Renal cortical epithelial cell (primary cell): ENCODE measurements at regions not wholly inside any gene's neighbourhood (a gene's known extent, or its start where the extent isn't known, plus 50 kb on each side); places are given as distances from the start of the nearest gene placed in this dataset.
A peak's percentile ranks its signal among the peaks of the same experiment; 100 is the strongest.

Experiments
- DNase-seq: peaks from one replicate; pipeline ENCODE4 v3.0.0-alpha.2; 2011; ENCODE audit warnings: low read depth

- DNase-seq = no peak
These were observed 189.9 kb upstream of the TSC22D2 start for GRCh38 chr3:150218236-150218635.

- no peak for DNase-seq
These were observed 190.4 kb upstream of the TSC22D2 start for GRCh38 chr3:150217691-150218090.

- DNase-seq = no peak
These were observed 191.1 kb upstream of the TSC22D2 start for GRCh38 chr3:150216866-150217600.

GRCh38 chr3:150216041-150216811 is 191.9 kb upstream of the TSC22D2 start:
- peak; percentile 25 for DNase-seq

- peak; percentile 51 for DNase-seq
These were observed 192.5 kb upstream of the TSC22D2 start for GRCh38 chr3:150215616-150216015.

- DNase-seq = no peak
These were observed 194.5 kb upstream of the TSC22D2 start for GRCh38 chr3:150213577-150213976.

GRCh38 chr3:150210461-150211110 is 197.5 kb upstream of the TSC22D2 start:
- DNase-seq = no peak

GRCh38 chr3:150203273-150203672 is 204.8 kb upstream of the TSC22D2 start:
- DNase-seq = no peak

GRCh38 chr3:150202711-150203110 is 205.4 kb upstream of the TSC22D2 start:
- no peak for DNase-seq

- no peak for DNase-seq
These were observed 213.1 kb upstream of the TSC22D2 start for GRCh38 chr3:150194957-150195356.

GRCh38 chr3:150194513-150194912 is 213.6 kb upstream of the TSC22D2 start:
- DNase-seq = no peak

GRCh38 chr3:150184426-150185071 is 213.9 kb upstream of the PFN2 start:
- peak; percentile 48 for DNase-seq

GRCh38 chr3:150183678-150184425 is 213.2 kb upstream of the PFN2 start:
- peak; percentile 65 for DNase-seq

- DNase-seq = peak; percentile 82
These were observed 209.6 kb upstream of the PFN2 start for GRCh38 chr3:150180334-150180733.

- no peak for DNase-seq
These were observed 208.6 kb upstream of the PFN2 start for GRCh38 chr3:150179330-150179729.

- peak; percentile 93 for DNase-seq
These were observed 207.1 kb upstream of the PFN2 start for GRCh38 chr3:150177673-150178381.

- DNase-seq = no peak
These were observed 203.5 kb upstream of the PFN2 start for GRCh38 chr3:150174179-150174578.

- DNase-seq = no peak
These were observed 201.7 kb upstream of the PFN2 start for GRCh38 chr3:150172356-150172755.

GRCh38 chr3:150170852-150171520 is 200.3 kb upstream of the PFN2 start:
- no peak for DNase-seq

GRCh38 chr3:150169330-150169940 is 198.7 kb upstream of the PFN2 start:
- peak; percentile 41 for DNase-seq
